COLO668 (cell line): ENCODE measurements at regions not wholly inside any gene's neighbourhood (a gene's known extent, or its start where the extent isn't known, plus 50 kb on each side); places are given as distances from the start of the nearest gene placed in this dataset.

Experiments used
- DNase-seq: peaks from one replicate; lab custom pipeline; 2025; ENCODE audit not compliant: unreplicated experiment; lab: John Stamatoyannopoulos, UW

DNA sequence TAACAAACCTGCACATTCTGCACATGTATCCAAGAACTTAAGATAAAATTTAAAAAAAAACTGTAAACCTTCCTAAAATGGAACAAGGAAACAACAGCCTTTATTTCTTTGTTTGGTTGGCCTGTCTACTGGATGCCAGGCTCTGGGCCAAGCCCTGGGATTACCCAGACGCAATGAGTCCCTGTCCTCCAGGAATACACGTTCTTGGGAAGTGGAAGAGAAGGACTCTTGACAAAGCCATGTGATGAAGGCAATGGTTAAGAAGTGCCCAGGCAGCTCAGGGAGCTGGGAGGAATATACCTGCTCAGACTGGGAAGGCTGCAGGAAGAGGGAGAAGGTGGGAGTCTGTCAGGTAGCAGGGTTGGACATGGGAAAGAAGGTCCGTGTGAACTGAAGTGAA, 115.4 kb downstream of the AXIN2 start:
- DNase-seq, result no peak

DNA sequence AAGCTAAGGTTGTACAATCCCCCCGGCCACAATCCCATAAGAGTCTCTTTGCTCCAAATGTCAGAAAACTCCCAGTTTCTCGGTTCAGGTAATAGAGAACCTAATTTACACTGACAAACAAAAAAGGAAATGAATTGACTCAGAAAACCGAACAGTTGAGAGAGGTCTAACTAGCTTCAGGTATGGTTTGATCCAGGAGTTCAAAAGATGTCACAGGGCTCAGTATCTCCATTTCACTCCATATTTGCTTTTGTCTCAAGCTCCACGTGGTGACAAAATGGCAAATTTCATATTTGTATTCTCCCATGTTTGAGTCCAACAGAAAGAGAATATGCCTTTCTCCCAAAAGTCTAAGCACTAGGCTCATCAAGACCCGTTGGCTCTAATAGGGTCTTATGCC, 117.4 kb downstream of the AXIN2 start:
- no peak for DNase-seq

DNA sequence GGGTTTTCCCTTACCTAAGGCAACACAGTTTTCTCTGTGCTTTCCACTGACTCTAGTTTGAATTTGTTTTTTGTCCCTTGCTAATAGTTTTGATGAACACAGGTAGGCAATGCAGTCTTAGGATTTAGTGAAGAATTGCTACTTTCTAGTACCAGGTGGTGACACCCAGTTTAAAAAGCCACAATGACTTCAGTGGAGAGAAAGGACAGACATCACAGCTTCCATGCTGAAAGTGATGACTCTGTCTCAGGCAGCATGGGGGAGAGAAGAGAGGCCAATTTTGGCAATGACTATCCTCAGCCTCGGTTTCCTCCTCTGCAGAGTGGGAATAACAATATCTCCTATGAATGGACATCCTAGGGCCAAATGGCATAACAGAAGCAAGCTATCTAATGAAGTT, 118.8 kb downstream of the AXIN2 start:
- DNase-seq, result no peak

DNA sequence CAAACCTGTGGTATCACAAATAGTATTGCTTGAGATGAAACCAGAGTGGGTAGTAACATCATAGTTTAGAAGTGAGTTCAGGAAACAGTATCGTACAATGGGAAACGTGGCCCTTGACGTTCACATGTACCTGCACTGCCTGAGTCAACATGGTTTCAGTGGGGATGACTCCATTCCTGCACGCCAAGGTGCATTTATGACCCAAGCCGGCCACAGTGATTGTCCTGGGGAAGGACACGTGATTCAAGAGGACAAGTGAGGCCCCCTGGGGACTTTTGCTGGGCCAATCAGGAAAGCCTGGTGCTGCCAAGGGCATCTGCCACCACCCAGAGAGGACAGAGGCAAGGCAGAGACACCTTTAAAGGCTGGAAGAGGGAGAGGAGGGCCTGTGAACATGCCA, 119.2 kb downstream of the AXIN2 start:
- no peak for DNase-seq

DNA sequence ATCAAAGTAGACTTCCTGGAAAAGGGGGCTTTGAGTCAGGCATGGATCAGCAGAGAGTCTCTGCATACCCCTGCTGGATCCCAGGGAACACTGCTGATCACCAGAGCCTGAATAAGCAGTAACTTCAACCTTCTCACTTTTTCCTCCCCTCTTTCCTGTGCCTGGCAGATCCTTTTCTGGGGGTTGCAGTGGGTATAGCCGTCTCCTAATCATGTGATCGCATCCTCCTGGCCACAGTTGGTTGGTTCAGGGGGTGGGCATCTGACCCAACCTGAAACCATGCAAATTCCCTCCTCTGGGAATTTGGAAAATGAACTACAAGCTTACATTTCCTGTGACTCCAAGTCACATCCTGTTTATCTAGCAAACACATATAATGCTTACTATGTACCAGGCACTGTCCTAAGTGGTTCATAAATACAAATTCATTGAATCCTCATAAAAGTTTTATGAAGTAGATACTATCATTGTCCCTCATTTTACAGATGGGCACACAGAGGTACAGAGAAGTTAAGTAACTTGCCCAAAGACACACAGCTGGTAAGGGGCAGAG, 120.3 kb downstream of the AXIN2 start:
- no peak for DNase-seq

DNA sequence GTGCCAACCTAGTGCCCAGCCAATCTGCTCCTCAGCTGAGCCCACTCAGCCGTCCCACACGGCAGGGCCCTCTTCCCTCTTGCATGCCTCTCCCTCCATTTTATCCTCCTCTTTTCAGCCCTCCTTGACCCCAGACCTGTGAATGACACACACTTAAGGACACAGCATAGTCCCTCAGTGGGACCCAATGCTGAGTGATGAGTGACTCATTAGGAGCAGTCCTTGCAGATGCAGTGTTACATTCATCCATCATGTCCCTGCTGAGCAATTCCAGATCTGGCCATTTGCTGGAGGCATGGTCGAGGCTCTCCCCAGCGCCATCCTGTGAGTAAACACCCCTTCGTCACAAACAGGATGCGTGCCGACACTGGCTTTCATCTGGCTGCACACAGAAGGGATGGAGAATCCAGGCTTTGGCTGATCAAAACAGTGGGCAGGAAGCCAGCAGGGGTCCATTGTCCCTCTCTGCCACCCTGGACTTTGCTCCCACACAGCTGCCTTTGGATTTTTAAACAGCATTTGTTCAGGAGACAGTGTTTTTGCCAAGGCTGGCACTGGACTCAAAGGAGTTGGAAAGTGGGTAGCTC, 122.6 kb downstream of the AXIN2 start:
- peak; percentile 74 for DNase-seq

DNA sequence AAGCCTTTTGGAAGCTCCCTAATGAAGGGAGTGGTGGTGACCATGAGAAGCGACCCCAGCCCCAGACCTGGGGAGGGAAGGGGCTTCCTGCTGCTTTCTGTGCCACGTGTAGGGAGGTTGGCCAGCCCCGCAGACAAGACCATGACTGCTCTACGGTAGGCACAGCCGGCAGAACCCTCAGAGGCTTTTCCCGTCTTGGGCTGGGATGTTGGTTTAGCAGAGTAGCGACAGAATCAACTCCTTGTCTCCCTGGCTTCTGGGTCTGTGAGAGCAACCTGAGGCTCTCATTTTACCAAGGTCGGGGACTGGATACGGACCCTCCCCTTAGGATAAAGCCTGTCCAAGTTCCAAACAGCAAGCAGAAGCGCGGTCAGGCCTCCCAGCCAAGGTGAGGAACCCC, 123.3 kb downstream of the AXIN2 start:
- no peak for DNase-seq

DNA sequence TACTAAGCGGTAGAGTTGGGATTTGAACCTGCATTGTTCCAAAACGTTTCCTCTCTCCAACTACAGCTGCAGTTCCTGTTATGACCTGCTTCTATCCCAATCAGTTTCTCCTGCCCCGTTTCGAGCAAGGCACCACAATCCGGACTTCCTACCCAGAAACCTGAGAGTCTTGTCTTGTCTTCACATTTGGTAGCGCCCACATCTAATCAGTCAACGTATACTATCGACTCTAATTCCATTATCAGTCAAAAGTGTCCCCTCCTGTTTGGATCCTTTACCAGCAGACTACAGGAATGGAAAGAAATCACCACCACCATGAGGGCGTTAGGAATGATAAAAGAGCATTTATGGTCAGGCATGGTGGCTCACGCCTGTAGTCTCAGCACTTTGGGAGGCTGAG, 124.6 kb downstream of the AXIN2 start:
- DNase-seq, result no peak

DNA sequence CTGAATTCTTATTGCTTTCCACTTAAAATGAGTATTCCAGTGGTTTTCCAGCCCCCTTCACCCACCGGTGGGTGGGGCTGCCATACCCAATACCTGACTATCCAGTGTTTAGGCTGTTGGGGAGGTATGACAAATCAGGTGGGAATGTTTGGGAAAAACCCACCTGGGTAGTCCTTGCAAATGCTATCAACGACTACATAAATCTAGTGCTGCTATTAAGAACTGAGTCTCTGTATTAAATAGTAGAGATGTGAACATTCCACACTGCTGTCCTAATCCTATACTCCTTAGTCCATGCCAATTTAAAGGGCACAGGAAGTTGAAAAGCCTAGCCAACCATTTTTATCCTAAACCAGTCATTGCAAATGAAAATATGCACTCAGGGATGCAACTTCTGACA, 126.6 kb downstream of the AXIN2 start:
- no peak for DNase-seq

DNA sequence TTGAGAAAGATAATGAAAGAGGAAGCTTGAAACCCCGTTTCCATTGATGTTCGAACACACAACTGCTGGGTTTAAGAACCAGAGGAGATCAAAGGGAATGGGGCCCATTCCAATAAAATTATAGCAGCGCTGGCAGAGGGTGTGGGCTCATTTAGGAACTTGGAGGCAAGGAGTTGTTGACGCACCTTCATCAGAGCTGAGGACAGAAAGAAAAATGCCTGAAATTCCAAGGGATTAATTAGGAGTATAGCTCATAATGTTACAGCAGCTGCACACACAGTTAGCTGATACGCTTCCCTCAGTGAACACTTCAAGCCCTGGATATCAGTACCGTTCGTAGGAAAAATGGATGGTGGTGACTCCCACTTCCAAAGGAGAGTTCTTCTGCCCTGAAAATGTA, 127.2 kb downstream of the AXIN2 start:
- no peak for DNase-seq

DNA sequence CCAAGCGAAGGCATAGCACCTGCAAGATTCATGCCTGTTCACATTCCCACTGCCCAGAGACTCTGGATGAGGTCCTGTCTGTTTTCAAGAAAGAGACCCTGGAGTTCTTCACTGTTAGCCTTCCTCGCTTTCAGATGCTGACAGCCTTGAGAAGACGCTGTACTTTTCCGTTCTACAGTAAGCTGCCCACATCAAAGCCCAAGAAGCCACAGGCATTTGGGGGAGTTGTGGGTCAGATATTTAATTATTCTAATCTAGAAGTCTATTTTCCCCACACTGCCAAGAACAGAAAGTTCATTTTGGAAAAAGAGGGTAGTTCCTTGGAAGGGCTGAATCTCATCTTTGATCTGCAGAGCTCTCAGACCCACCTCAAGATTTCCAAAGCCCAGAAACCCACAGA, 127.9 kb downstream of the AXIN2 start:
- DNase-seq, result no peak

DNA sequence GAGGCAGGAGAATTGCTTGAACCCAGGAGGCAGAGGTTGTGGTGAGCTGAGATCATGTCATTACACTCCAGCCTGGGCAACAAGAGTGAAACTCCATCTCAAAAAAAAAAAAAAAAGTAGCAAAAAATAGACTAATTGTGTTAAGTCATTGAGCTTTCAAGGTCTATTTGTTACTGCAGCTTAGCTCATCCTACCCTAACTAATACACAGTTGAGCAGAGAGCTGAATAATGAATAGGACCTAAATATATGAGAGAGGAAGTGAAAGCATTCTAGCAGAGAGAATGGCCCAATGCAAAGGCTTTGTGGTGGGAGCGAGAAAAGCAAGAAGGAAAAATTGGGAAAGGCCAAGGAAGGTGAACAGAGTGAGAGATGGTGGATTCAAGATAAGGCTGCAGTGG, 128.3 kb downstream of the AXIN2 start:
- no peak for DNase-seq

DNA sequence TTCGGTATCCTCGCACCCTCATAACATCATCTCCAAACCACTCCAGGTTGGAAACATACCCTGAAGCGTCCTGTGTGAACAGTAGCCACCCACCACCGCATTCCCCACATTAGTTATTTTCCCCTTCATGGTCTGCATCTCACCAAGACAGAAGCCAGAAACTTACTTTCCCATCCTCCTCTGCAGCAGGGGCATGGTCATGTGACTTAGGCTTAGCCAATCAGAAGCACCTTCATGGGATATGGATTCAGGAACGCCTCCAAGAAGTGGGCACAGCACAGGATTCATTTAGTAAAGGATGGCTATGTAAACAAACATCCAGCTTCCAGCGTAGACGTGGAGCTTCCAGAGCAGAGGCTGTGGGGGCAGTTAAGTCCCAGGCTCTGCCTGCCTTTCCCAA, 130.3 kb downstream of the AXIN2 start:
- DNase-seq, result no peak

DNA sequence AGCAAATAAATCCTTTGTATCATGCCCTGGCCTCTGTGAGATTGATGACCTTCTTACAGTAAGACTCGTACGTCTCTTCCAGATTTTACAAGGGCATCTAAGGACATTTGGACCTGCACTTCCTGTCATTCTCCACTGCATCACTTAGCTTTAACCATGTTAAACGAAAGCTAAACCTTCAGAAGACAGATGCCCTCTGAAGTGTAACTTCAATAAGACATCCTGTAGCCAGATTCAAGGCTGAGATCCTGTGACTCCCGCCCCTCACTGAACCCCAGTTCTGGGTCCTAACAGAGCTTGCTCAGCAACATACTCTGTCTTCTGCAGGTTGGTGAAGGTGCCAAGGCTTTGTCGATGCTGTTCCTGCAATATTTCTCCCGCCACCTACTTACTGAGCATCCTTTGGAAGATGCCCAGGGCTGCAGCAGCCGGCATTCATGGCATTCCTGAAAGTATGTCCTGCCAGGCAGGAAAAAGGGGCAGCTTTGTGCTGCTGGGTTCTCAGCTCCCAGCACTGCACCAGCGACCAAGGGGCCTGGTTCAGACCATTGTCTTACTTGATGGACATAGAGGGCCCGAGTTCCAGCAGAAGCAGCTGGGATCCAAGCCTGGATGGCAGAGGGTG, 131.1 kb downstream of the AXIN2 start:
- DNase-seq, result no peak

DNA sequence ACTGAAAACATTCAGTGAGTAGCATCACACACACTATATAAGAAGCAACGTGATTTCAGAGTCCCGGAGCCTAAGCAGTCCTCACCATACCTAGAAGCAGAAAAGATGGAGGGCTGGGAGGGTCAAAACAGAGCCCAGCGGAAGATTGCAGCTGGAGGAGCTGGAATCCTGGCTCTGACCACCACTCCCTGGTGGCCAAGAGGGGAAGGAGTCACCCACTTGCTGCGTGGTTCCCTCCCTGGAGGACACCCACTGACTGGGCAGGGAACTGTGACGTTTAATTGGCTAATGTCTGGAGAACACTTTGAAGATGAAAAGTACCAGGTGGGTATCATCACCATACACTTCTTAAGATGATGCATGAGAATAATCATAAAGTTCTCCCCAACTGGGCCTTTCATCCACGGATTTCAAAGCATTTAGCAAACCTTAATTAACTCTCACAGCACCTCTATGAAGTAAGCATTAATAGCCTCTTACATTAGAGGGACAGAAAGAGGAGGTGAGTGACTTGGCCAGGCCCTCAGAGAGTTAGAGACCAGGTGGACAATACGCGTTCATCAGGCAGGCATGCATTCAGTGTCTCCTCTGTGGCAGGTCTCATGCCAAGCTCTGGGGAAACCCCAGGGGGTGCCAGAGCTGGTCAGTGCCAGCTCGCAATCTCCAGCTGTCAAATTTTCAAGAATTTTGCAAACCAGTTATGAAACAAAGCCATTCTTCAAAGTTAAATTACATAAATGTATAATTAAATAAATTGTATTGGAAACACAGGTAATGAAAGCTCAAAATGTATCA, 137.9 kb downstream of the AXIN2 start:
- DNase-seq, result no peak

DNA sequence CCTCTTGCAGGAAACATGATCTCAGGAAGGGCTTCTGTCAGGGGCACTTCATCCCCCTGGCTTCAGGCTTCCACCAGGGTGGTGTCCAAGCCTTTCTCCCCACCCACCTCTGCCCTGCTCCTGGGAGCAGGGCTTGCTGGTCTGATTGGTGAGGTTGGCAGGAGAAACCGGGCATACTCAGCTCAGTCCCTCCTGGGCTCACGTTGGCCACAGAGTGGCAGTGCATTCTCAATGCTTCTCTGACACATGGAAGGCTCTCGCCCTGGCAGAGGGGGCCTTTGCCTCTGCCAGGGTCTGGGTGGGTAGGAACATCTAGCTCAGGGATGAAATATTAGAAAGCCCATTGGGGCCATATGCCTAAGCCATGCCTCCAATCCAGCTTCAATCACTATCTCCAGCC, 142.8 kb downstream of the AXIN2 start:
- no peak for DNase-seq

DNA sequence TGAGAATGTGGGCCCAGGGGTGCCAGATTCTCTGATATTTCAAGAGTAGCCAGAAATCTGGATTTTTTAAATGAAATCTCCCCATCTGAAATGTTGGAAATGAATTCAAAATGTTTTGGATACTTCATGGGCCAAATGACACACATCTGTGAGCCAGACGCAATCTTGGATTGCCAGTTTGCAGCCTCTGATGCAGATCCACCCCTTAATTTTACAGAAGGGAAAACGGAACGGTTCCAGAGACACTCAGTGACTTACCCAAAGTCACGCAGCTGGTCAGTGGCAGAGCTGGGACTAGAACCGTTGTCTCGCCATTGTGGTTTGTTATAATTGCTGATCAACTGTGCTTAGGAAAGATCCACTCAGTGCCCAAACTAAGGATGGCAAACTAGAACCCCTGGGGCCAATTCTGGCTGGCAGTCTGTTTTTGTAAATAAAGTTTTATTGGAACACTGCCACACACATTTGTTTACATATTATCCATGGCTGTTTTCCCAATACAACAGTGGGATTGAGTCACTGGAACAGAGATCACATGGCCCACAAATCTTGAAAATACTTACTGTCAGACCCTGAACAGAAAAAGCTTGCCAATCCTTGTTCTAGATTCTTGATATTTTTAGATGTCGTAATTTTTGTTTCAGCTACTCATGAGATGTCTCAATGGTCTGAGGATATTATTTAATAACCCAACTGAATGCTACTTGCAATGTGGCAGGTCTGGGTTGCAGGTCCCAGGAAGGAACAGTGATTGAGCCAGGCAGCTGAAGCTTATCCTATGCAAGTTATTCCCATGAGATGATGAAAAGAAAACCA, 143.8 kb downstream of the AXIN2 start:
- DNase-seq, result no peak

DNA sequence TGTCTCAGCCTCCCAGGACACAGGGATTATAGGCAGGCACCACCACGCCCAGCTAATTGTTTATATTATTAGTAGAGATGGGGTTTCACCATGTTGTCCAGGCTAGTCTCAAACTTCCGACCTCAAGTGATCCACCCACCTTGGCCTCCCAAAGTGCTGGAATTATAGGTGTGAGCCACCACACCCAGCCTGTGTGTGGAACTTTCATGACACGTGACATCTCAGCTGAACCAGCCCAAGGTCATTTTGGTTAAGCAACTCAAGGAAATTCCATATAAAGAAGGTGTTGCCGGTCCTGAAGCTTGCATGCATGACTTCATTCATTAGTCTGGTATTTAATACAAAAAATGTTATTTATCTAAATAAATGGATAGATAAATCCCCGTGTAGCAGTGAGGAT, 145.5 kb downstream of the AXIN2 start:
- no peak for DNase-seq

DNA sequence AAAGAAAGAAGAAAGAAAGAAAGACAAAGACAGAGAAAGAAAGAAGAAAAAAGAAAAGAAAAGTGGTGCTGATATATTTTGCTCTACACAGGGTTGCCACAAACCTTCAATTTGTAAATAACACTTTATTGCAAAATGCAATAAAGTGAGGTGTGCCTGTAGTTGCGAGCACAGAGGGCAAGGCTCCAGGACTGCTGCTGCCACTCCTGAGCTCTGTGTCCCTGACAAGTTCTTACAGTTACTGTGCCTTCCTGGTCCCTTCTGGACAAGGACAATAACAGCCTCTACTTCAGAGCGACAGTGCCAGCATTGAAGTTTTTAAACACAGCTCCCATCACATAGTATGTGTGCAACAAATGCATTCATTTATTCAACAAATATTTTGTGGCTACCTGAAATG, 148.1 kb downstream of the AXIN2 start:
- DNase-seq, result no peak

DNA sequence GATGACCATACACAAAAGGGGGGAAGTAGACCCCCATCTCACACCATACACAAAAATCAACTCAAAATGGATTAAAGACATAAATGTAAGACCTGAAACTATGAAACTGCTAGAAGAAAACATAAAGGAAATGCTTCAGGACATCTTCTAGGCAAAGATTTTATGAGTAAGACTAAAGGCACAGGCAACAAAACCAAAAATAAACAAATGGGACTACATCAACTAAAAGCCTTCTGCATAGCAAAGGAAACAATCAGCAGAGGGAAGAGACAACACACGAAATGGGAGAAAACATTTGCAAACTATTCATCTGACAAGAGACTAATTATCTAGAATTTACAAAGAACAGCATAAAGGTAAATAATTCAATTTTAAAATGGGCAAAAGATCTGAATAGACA, 152.1 kb downstream of the AXIN2 start:
- no peak for DNase-seq

DNA sequence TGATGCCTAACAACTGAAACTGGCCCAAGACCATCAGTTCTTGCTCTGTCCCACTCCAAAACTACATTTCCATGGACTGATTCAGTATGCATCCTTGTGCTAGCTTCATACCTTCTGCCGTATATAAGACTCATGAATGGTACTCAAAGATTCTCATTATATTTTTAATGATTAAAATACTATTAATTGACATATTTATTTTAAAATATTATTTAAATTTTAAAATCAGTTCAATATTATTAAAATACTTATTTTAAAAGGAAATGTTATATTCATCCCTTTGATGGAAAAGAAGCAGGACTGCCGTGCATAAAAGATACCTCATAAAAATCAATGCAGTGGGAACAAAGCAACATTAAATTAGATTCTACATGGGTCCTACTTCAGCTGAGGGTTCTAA, 153.4 kb downstream of the AXIN2 start:
- no peak for DNase-seq
